ENCODE measurements at regions not wholly inside any gene's neighbourhood (a gene's known extent, or its start where the extent isn't known, plus 50 kb on each side); places are given as distances from the start of the nearest gene placed in this dataset.
"Not testable (repeated sequence)": the region's sequence is repeated elsewhere in the genome, so short reads cannot be mapped to it uniquely, and the experiment has no call there.

DNA sequence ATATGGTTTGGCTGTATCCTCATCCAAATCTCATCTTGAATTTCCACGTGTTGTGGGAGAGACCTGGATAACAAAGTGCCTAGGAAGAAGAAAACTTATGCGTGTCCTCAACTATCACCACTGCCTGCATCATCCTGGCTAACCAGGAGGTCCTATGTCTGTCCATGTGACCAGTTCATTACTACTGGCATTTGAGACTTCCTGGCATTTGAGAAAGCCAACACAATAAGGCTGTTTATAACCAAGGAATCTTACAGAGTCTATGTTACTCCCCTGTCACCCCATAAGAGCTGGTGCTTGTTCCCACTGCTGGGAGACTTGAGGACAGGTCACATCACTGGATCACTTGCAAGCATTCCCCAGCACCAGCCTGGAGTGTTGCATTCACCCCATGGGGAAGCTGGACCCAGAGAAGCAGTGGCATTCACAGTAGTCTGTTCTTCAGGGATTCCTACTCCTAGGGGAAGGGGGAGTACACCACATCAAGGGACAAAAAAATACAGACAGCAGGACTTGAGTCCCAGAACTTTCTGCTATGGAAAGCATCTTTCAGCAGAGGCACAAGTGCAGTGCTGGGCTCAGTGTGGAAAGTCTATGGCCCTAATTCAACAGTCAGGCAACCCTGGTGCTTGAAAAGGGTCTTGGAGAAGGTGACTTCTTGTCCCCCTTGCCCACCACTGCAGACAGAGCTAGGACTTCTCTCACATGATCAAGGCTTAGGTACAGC lies 717.1 kb downstream of the SEMA5A start:
- DNase-seq = no peak

DNA sequence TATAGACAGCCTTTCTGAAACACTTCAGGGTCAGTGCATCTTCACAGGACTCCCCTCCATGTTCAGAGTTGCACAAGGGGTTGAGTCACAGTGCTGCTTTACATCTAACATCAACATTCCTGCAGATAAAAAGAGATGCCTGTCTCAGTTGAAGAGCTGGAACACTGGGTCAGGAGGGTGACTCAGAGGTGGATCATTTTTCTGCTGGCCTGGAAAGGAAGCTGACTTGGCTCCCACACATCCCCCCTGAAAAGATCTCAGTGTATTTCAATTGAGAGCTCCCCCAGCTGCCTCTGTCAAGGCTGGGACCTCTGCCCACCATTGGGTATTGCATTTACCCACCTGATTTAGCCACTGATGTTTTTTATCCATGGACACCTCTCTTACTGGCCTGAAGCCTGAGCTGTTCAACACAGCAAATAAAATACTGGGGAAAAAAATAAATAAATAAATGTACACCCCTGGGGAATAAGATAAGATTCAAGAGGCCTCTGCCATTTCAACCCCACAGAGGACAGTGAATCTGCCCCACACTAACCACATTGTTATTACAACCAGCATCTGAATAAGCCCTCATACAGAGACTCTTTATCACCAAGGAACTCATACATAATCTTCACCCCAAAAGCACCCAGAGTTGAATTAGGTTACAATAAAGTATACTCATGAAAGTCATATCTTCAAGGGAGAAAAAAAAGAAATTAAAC lies 716.4 kb downstream of the SEMA5A start:
- DNase-seq = no peak

- DNase-seq = no peak
Observed at GRCh38 chr5:8831251-8831650, 714.6 kb downstream of the SEMA5A start.

GRCh38 chr5:8831854-8832253 lies 714.0 kb downstream of the SEMA5A start:
- DNase-seq = no peak

DNA sequence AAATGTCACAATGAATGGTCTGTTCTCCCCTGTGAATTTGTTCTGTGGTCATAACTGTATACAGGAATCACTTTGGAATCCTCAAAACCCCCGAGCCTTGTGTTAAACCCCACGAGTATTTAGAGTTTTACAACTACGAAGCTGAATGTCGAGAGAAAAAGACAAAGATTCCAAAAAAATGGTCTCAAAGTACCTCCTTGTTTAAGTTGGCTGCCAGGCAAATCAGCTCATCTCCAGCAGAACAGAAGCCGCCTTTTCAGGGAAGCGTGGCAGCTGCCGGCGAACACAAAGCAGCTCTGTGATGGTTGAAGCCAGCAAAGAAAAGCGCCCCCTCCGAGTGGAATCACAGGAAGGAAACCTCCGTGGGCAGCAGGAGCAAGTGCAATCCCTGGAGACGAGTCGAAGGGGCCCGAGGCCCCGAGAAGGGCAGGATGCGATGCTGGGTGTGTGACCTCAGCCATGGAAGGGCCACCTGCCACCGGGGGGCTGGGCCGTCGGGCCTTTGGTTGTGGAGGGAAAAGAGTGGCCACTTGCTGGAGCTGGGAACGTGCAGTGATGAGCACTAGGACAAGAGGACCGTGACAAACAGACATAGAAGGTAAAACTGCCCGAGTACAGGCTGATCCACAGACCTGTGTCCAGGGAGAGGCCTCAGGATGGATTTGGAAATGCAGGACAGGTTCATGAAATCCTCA lies 706.4 kb downstream of the SEMA5A start:
- DNase-seq = no peak

DNA sequence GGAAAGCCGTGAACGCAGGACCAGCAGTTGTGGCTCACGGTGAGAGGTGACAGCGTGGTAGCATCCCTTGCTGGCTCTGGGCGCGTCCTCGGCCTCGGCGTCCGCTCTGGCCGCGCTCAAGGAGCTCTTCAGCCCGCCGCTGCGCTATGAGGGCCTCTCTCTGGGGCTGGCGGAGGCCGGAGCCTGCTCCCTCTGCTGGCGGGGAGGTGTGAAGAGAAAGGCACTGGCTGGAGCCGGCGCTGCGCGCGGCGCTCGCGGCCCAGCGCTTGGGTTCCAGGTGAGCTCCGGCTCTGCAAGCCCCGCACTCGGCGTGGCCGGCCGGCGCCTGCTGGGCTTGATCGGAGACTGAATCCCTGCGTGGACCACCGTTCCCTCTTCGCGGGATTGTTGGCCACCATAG lies 705.6 kb downstream of the SEMA5A start:
- no peak for DNase-seq

- DNase-seq = not testable (repeated sequence)
Observed at GRCh38 chr5:8840746-8841145, 705.1 kb downstream of the SEMA5A start.

DNA sequence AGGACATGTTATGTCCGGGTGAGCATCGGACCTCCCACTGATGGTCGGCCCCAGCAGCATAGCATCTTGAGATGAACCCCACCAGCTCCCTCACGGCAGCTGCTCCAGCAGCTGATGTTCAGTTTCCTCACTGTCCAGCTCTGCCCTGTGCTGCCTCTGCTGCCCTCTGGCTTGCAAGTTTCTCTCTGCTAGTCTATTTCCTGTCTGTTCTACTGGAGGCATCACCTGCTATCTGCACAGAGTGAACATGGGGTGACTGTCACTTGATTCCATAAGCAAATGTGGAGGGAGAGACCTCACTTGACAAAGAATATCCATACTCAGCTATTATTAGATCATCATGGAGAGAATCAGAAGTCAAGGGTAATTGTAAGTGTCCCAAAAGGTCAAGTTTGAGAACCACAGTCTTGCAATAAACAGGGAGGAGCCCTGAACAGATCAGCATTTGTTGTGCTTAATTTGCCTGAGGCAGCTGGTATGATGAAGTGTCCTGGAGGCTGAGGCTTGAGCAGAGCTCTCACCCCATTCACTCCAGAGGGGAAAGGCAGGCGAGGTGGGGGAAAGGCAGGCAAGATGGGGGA lies 702.8 kb downstream of the SEMA5A start:
- DNase-seq = peak; percentile 90

- DNase-seq = peak; percentile 65
Observed at GRCh38 chr5:8843771-8844170, 702.1 kb downstream of the SEMA5A start.

GRCh38 chr5:8844206-8844605 lies 701.7 kb downstream of the SEMA5A start:
- no peak for DNase-seq

- DNase-seq = no peak
Observed at GRCh38 chr5:8844847-8845246, 701.0 kb downstream of the SEMA5A start.

DNA sequence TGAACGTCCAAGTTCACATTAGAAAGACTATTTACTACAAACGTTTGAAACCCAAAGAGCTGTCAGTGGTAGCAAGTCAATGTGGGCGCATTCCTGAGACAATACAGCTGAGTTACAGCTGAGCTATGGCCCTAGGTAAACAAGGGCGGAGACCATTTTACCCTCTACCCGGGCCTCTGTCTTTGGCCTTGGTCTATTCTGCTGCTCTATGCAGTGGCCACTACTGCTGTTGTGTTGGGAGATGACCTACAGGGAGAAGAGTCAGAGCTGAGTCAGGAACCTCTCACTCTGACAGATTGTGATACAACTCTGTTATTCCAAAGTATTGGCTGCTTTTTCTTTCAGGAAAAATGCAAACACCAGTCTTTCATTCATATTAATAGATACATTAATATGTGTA lies 700.6 kb downstream of the SEMA5A start:
- no peak for DNase-seq

- peak; percentile 73 for DNase-seq
Observed at GRCh38 chr5:8848366-8848765, 697.5 kb downstream of the SEMA5A start.

DNA sequence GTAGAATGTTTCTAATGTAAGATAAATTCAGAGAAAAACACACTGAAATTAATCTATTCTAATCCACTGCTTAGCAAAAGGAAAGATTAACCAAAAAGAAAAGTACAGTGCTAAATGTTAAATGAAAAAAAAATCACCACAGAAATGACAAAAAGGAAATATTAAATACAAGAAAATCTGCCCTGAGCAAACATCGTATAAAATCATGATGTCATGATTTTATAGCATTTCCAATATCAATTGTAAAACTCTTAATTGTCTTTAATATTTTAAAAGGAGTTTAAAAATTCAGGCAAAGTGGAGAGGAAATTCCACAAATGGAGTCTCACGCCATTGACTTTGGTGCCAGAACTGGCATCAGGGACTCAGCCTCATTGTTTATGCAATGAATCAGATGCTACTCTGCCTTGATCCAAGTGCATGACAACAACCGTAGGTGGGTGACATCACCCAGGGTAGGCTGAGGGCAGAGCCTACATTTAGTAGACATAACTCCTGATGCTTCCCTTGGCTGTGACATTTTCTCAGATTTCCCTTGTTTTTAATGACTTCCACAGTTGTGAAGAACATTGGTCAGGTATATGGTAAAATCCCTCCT lies 696.8 kb downstream of the SEMA5A start:
- DNase-seq = no peak

DNA sequence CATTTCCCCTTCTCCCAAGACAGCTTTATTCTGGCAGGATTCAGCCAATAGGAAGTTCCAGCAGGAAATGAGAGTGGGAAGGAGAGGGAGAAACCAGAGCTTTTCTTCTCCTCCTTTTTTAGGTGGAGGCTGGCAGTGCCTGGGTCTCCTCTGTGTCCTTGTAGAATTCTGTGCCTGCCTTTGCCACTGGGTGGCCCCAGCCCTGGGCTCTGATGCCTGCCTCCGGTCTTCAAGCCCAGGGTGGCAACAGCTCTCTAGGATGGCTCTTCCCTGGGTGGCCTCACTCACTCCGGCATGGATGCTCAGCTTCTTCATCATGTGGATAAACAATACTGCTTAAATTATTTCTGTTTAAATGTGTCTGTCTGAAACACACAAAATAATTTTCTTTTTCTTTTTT lies 694.8 kb downstream of the SEMA5A start:
- DNase-seq = no peak

- DNase-seq = no peak
Observed at GRCh38 chr5:8857051-8857450, 688.8 kb downstream of the SEMA5A start.

DNA sequence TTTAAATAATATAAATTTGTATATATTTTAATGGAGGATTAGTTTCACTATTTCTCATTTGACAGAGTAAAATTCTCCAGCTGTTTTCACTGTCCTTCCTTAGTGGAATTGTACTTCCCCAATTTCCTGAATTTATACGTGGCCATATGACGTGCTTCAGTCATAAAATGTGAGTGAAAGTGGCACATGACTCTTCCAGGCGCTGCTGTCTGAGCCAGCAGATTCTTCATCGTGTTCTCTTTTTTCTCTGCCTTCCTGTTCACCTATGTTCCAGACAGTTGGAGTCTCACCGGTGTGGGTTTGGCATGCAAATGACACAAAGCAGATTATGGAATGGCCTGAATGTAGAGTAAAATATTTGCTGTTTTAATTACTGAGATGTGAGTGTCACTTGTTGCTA lies 684.1 kb downstream of the SEMA5A start:
- DNase-seq = no peak

DNA sequence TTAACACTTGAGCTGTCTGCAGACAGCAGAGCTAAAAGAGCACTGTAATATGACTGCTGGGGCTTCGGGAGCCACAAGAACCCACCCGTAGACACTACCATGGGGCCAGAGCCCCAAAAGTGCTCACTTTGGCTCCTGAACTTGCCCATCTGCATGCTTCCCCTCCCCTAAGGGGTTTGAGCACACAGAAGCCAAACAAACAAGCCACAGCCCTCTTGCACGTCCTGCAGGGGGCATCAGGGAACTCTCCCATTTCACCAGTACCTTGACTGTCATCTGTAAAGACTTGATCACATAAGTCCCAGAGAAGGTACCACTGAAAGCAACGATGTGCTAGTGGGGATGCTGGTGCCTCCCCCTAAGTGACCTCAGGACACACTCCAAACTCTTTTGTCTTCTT lies 681.8 kb downstream of the SEMA5A start:
- no peak for DNase-seq

DNA sequence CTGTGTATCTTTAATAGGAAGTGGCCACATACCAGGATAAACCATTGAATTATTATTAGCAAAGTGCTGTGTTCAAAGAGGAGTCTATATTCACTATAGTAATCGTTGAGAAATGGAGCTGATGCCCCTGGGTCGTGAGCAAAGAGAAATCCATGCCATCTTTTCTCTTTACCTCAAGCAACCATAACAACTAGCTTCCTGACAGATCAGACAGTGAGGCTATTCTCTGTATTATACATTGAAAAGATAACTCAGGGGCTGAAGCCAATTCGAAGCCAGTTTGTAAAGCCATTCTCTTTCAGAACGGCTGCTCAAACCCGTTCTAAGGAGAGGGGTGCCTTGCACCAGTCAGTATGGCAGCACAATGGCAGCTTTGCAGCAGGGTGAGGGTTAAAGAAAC lies 680.6 kb downstream of the SEMA5A start:
- no peak for DNase-seq

DNA sequence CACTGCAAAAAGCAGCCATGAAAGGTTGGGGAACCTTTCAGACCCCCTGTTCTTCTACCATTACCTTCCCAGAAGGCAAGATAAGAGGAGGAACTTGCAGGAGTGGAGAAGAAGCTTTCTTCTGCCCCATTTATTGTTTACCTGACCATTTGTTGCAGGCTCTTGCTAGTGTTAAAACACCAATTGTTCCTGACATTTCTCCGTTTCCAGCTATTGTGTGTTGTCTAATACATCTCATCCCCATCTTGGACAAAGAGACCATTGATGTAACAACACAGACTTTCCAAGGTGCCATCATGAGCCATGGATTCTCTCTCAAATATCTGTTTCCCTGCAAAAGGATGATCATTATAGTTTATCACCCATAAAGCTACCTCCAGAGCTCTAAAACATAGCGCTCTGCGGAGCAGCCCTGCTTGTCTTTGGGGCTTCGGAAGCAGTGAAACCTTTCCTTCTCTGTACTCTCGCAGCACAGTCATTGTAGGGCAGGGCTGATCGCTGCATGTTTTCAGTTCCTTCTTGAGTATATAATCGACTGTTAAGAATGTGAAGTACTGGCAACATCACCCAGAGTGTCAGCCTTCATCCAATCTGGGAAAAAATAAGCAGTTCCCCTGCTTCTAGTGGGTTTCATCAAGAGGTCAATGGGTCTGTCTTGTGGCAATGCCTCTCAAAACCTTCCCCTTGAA lies 680.0 kb downstream of the SEMA5A start:
- no peak for DNase-seq

DNA sequence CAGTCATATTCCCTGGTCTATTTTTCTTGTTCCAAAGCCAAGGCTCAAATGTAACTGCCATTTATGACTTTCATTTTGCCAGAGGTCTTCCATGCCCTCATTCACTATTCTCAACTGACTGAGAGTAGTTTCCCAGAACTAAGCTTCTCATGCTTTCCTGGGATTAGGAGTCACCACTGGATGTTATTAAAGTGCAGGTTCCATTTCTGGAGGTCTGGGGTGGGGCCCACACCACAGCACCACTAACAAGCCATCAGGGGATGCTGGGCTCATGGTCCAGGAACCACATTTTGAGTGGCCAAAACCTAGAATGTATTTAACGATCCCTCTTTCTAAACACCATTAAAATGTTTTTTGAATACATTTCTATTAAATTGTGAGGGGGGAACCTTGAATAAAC lies 677.6 kb downstream of the SEMA5A start:
- DNase-seq = no peak

- DNase-seq = no peak
Observed at GRCh38 chr5:8869932-8870331, 675.9 kb downstream of the SEMA5A start.
